ENCODE measurements at regions not wholly inside any gene's neighbourhood (a gene's known extent, or its start where the extent isn't known, plus 50 kb on each side); places are given as distances from the start of the nearest gene placed in this dataset.
"Not testable (repeated sequence)": the region's sequence is repeated elsewhere in the genome, so short reads cannot be mapped to it uniquely, and the experiment has no call there.

DNA sequence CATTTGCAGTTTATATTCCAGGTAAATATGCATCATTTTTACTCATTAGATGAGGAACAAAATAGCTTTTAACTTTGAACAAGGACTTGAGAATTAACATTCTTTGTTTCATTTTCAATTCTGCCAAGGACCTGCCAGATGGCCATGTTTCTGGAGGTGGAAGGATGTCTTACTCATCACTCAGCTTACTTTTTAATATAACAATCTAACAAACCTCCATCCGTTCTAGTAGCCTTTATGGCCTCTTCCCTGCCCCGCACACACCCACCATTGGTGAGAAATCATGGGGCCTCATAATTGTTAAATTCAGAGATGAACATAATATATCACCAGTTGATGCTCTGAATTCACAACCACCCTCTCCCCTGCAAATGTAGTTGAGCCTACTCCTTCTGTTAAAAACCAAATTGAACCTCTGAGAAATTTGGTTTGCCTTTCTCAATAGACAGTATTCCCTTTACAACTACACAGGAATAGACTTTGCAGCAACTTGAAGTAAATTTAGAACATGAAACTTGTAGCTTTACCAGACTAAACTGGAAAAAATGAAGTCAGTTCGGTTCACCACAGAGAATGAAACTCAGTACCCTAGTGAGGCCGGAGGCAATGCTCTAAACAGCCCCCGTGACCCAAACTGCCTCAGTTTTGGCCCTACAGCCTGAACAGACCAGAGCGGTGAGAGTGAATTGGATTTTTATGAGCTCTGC, 50.1 kb upstream of the ACSL4 start:
- DNase-seq (ENCODE audit: low spot score), result no peak

DNA sequence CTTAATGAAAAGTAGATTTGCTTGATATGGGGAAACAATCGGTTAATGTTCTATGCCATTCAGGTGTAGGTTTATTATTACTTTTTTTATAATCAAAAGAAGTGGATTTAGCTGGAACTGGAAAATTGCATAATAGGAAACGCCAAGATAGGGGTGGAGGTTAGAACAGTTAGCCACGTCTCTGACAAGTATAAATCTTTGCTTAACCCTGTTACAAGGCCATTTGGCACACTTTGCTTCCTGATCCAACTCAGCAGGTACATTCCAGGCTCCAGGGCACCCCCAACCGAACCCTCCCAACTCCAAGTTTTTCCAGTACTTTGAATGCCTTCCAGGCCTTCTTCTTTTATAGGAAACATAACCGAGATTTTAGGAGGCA, 50.6 kb upstream of the ACSL4 start:
- no peak for DNase-seq (ENCODE audit: low spot score)

DNA sequence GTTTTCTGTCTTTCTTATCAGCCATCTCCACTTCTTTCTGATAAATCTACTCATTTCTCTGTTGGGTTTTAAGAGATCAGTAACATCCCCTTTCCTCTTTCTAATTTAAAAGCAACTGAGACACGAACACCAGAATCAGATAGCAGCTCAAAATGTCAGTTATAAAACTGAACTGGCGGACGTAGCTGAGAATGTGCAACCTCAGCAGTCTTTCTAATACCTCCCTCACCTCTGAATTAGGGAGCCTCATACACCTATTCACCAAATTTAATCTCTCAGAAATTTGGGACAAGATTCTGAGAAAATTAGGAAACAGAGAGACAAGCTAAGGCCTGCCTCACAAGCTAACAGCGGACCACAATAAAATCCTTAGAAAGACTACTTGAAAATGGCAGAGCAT, 52.0 kb upstream of the ACSL4 start:
- DNase-seq (ENCODE audit: low spot score), result no peak

DNA sequence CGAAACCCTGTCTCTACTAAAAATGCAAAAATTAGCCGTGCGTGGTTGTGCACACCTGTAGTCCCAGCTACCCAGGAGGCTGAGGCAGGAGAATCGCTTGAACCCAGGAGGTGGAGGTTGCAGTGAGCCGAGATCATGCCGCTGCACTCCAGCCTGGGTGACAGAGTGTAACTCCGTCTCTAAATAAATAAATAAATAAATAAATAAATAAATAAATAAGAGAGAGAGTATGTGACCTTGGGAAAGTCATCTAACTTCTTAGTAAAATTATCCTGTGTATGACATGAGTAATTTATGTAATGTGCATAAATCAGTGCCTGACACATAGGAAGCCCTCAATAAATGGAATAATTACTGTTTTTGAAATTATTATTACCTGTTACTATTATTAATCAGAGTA, 57.5 kb upstream of the ACSL4 start:
- DNase-seq (ENCODE audit: low spot score), result not testable (repeated sequence)

DNA sequence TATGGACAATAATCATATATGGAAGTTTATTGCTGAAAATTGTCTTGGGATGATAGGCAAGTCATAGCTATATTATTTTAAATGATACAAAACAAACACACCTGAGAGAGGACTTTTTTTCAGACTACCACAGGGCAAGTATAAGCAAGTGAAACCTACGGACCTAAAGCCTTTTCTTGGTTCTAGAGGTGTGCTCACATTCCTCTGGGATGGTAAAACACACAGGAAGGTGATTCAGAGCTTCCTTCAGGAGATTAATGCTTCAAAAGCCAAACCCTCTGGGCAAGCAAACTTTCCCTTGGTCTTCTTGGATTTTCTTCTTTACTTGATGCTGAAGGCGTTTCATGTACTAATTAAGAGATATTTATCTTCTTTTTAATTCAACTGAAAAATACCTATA, 60.1 kb upstream of the ACSL4 start:
- no peak for DNase-seq (ENCODE audit: low spot score)

DNA sequence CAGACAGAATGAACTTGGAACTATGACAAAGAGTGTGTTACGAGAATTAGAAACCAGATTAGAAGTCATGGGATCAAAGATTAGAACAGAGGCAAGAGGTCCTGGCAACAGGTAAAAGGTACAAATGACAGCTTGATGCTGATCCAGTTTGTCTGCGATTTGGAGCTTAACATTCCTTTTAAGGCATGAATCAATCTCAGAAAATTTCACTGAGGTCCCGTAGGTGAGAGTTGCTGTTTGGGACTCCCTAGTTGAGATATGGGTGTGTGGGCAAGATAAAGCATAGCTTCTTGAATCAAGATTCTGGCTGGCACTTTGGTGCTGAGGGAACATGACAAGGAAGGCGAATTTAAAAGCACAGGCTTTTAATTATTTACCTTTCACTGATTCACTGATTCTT, 62.6 kb upstream of the ACSL4 start:
- DNase-seq (ENCODE audit: low spot score), result no peak

DNA sequence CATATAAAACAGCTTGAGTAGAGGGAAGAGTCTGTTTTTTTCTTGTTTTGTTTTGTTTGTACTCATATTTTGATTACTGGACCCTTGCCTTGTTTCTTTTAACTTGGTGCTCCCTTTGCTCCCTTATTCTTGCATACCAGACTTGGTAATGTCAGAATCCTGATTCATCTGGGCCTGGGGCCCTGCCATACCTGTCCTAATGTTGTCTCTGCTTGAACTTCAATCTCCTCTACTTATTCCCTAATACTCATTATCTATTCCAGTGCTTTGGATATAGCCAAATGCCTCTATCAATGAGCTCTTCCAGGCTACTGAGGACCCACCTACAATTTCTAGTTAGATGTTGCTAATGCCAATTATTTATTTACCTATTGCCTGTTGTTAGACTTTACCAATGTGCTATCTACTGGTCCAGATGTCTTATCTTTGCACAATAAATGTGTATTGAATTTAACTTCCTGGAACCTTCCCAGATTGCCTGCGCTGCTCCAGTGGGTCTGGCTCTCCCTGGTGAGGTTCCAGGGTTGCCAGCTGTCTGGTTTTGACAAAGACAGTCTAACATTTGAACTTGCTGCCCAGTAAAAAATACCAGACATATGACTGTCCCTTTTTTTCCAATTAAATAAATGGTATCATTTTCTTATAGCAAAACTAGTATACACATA, 64.4 kb upstream of the ACSL4 start:
- DNase-seq (ENCODE audit: low spot score), result peak; percentile 7

DNA sequence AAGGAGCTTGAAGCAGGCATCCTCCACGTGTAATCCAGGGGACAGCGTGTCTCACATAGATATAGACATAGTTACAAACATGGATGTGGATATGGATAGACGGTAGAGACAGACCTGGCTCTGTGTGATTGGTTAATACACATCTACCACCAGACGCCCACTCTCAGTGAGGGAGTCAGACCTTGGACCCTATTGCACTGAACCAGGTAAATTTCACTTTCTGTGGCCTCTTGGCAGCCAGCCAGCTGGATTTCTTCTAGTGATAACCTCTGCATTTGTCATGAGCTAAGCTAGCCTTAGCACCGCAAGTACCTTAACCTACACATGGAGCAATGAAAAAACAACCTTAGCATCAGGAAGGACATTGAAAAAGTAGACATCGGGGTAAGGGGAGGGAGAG, 79.2 kb upstream of the ACSL4 start:
- no peak for DNase-seq (ENCODE audit: low spot score)

DNA sequence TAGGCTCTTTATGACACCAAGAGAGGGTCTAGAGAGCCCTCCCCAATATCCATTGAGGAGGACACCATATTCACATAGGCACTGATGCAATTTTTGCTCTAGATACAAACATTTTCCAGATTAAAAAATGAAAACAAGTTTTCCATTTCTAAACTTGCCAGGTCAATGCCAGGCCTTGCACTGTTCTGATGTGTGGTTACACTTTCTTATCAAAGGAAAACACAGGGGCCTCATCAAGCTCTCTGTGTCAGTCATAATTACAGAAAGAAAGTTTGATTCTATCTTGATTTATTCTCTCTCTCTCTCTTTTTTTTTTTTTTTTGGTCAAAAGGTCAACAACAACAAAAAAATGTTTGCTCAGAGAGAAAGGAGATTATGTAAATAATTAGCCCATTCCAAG, 80.2 kb upstream of the ACSL4 start:
- DNase-seq (ENCODE audit: low spot score), result no peak

DNA sequence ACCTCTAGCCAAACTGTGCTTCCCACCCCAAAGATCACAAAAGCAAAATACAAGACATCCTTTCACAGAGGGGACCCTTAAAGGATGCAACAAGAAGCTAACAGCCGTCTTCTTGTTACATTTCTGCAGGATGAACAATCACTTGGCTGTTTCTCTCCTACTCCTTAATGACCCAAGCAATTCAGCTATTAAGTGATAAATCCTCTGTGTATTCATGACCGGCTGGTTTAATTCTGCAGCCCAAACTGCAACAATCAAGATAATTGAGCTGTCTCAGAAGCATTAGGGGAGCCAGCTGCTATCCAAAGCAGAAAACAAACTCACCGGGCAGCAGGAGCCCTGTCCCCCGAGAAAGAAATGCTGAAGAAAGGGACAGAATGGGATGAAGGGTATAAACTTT, 85.9 kb upstream of the ACSL4 start:
- DNase-seq (ENCODE audit: low spot score), result no peak

DNA sequence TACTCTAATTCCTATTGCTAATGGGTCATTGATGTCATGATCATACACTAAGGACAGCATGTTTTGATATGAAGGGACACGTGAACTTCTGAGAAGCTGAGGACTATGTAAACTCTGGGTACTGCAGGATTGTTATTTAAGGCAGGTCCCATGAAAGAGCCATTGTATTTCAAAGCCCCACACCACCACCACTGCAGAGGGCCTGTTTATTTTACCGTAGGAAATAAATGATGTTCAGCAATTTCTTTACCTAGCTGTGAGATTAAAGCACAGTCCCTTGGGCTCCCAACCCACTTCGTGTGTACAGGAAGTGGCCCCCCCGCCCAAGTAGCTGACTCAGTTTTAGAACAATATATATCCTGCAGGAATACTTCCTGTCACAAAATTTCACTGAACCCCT, 89.8 kb upstream of the ACSL4 start:
- DNase-seq (ENCODE audit: low spot score), result no peak

DNA sequence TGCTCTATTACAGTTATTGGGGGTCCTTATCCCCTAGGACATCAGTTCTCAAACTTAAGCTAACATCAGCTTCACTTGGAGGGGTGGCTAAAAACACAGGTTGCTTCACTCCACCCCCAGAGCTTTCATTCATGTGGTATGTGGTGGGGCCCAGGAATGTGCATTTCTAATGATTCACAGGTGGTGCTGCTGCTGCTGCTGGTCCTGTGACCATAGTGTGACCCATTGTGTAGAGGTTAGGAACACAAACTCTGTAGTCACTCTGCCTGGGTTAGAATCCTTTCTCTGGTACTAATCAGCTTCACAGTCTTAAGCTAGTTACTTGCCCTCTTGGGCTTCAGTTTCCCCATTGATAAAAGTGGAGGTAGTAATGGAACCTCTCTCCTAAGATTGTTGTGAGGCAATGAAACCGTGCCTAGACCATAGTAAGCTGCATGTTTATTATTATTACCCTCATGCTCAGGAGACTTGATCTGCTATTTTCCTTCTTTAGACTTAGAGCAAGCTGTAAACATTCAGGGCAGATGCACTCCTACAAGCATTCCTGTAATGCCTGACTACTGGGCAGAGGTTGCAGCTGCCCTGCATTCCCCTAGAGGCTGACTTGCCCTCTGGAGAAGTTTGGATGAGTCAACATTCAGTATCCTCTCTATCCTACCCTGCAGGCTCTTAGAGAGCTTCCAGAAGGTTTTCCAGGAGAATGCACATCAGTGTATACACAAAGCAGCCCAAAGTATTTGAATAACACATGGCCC, 94.1 kb upstream of the ACSL4 start:
- DNase-seq (ENCODE audit: low spot score), result peak; percentile 73

DNA sequence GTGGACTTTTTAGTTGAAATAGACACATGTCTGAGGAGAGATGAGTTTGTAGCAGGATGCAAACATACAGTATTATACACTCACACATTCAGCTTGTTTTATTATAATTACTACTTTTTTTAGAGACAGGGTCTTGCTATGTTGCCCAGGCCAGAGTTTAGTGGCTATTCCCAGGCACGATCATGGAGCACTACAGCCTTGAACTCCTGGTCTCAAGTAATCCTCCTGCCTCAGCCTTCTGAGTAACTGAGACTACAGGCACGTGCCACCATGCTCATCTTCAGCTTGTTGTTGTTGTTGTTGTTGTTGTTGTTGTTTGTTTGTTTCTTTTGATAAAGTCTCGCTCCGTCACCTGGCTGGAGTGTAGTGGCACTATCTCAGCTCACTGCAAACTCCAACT, 94.7 kb upstream of the ACSL4 start:
- no peak for DNase-seq (ENCODE audit: low spot score)

DNA sequence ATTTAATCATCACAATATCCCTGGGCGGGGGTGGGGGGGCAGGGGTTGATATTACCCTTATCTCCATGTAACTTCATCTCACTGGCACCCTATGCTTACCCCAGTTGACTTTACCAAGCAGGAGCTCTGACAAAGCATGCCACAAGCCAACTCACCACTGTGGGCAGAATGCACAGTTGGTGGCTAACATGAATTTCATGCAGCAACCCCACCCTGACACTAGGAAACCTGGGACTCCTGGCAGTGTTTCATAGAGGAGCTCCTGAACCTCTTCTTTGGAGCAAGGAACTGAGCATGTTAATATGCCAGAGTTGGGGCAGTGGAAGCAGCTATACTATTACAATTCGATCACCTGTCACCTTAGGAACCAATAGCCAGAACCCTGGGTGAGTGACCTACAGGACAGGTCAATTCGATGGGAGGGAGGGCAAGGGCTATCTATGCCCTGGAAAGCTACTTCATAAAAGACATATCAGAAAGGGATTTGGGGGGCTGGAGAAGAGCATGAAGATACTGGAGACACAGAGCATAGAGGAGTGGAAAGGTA, 97.2 kb upstream of the ACSL4 start:
- no peak for DNase-seq (ENCODE audit: low spot score)

DNA sequence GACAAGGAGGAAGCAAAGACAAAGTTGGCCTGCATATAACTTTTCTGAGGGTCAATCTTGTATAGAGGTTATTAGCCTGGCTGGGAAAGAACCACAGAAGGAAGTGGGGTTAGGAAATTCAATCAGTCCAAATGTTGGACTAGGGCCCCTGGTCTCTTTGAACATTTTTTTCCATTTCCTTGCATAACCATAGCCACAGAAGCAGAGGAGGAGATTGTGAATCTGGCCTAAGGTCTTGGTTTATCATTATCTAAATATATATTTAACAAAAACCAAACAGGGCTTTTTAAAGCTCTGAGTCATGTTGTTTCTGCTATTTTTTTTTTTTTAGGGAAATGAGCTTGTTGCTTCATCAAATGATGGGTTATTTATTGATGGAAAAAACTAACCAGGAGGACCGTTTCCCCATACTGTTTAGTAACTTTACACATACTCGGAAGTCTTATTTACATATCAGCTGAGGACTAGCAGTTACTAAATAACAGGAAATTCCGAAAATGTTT, 97.7 kb upstream of the ACSL4 start:
- DNase-seq (ENCODE audit: low spot score), result peak; percentile 25

DNA sequence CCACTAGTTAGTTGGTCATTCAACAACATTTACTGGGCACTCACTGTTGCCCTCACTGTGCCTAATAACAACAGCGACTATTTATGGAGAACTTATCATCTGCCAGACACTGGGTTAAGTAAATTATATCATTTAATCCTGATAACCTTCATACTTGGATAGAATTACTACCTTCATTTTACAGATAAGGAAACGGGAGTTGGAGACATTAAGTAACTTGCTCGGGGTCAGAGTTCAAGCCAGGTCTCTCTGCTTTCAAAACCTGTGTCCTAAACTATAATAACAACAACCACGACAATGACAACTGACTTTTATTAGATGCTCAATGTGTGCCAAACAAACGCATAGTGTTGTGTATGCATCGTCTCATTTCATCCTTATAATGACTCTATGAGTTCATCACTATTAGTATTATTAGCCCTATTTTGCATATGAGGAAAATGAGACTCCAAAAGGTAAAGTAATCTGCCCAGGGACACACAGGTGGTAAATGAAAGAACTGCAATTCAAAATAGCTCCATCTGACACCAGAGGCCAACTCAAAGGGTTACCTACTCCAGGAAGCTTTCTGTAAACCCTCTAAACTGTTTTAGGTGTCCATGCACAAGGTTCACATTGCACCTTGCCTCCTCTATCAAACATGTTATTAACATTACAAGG, 98.4 kb upstream of the ACSL4 start:
- no peak for DNase-seq (ENCODE audit: low spot score)

DNA sequence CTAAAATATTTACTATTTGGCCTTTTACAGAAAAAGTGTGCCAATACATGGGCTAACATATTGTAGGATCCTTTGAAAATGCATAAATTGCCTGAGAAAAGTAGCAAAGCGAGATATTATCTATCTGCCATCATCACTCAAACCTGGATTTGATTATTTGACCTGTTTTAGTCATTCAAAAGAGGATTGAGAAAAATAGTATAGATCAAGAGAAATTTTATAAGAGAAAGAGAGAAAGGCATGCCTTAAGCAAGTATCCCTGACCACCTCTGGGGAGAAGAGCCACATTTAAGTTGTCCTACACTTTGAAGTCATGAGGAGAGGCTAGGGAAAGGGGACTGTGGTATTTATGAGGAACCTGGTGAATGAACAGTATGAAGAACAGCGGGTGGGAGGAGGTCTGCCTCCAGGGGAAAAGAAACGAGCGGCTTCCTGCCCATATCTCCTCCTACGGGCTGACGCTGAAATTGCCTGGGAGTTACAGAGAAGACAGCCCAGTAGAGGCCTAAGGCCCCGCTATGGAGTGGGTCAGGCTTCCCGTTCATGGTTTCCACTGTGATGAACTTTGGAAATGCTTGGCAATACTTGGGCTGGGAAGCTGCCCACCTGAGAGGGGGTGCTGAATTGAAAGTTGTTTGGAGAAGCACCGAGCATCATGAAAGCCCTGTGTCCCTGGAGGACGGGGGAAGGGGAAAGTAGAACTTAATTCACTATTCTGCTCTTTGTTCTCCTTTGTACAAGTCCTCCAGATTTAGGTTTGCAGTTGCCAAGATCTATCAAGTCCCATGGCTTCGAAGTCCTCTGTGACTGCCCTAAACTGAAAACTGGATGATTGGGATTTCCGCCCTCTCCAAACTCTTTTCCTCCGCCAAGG, 106.9 kb upstream of the ACSL4 start:
- DNase-seq (ENCODE audit: low spot score), result peak; percentile 12

DNA sequence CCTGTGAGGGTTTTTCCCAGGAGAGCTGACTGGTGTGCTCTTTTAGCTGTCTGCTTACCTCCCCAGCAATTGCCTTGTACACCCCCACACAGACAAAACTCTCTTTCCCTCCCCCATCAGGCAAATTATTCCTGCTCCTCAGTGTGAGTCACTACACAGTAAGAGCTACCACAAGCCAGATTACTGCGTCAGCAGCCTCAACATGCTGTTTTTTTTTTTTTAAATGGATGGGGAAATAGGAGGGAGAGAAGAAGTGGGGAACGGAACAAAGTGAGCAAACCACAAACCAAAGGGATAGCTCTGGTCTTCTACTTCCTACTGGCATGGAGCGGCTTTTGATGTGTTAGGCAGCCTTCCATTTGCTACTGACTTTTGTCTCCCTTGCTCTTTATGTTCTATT, 107.5 kb upstream of the ACSL4 start:
- DNase-seq (ENCODE audit: low spot score), result peak; percentile 84

DNA sequence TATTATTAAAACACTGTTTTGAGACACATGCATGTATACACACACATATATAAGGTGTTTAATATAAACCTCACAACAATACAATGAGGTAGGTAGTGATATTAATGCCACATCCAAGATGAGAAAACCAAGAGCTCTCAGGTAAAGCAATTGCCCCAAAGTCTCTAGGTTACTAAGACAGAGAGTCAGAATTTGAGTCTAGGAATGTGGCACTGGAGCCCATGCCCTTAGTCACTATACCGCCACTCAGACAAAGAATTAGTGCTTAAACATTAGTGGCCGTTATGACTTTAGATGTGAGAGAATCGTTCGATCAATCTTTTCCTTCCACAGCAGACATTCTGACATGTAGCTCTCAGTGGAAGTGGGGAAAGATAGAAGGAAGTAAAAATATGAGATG, 108.2 kb upstream of the ACSL4 start:
- DNase-seq (ENCODE audit: low spot score), result no peak

DNA sequence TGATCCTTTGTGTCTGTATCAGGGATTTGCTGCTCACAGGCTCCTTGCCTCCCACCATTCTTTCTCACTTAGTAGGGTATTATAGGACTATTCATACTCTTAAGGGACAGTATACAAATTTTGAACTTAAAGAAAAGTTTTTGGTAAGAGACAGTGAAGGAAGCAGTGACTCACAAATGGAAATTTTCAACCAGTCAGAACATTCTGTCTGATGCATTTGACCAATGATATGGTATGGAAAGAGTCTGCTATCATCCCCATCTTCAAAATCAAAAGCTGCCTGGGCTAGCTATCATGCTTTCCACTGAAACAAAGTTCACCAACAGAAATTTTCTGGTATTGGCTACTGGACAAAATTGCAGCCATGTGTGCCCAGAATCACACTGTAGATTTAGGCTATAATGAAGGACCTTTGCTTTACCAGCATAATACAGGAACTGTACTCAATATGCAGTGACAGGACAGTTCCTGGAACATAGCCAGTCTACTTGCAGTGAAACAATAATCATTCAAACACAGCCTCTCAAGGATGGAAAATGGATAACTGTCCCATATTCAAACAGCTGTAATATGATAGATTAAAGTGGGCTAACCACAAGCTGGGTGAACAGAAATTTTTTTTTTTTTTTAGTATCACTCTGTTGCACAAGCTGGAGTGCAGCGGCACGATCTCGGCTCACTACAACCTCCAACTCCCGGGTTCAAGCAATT, 109.0 kb upstream of the ACSL4 start:
- no peak for DNase-seq (ENCODE audit: low spot score)

DNA sequence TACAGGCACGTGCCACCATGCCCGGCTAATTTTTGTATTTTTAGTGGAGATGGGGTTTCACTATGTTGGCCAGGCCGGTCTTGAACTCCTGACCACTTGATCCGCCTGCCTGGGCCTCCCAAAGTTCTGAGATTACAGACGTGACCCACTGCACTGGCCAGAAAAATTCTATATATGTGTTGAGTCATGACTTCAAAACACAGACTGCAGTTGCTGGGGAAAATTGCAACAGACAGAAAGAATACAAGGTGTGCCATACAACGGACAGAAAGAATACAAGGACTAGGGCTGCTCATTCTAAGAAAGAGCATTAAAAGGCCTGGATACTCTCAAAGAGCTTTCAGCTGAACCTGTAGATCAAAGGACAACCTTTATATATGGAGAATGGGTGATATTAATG, 109.6 kb upstream of the ACSL4 start:
- DNase-seq (ENCODE audit: low spot score), result no peak

Measured in AG08395 (cell line).